IMR-90 (cell line): ENCODE measurements at regions not wholly inside any gene's neighbourhood (a gene's known extent, or its start where the extent isn't known, plus 50 kb on each side); places are given as distances from the start of the nearest gene placed in this dataset.

ENCODE experiments used
- ATAC-seq: fragments of 200-7000 bp; cut with Tn5 transposase; 2 replicates; pipeline ENCODE4 v1.9.1; 2020; ENCODE audit warnings: low read depth, mild to moderate bottlenecking, moderate library complexity
- BruUV-seq: library from RNA; stranded (reverse); fragments of 400-500 nt; replicated peaks from 2 replicates; lab custom pipeline; 2021; lab: Mats Ljungman, UMichigan
- CTCF ChIA-PET: fragments of 300-600 bp; formaldehyde crosslinking; extraction: SDS; loops from one replicate; lab custom pipeline; 2021; ENCODE audit warnings: antibody characterized with exemption; lab: Yijun Ruan, JAX
- POLR2A ChIA-PET: fragments of 300-600 bp; sonication (Branson Sonifier 250); formaldehyde crosslinking; loops from one replicate; lab custom pipeline; 2022; ENCODE audit warnings: antibody characterized with exemption; ENCODE audit not compliant: unreplicated experiment; lab: Charles Lee
- DNase-seq: peaks from one replicate; pipeline ENCODE4 v3.0.0; 2013
- H2AFZ ChIP-seq: replicated peaks from 2 replicates; pipeline ENCODE3; 2013; ENCODE audit warnings: low read length, mild to moderate bottlenecking; ENCODE audit not compliant: poor library complexity
- H2AK5ac ChIP-seq: 2 replicates; pipeline ENCODE4 v1.6.1; 2013; ENCODE audit warnings: low read depth, low read length, inconsistent platforms
- H2AK9ac ChIP-seq: replicated peaks from 2 replicates; pipeline ENCODE3; 2013; ENCODE audit warnings: mild to moderate bottlenecking, low read depth, low read length, moderate library complexity; ENCODE audit not compliant: poor library complexity
- H2BK120ac ChIP-seq: 2 replicates; pipeline ENCODE4 v1.6.1; 2013; ENCODE audit warnings: low read depth, low read length, inconsistent platforms
- H2BK15ac ChIP-seq: 3 replicates; pipeline ENCODE4 v1.6.1; 2013; ENCODE audit warnings: low read depth, low read length, inconsistent platforms
- H2BK20ac ChIP-seq: 2 replicates; pipeline ENCODE4 v1.6.1; 2013; ENCODE audit warnings: low read depth, mild to moderate bottlenecking, inconsistent platforms, low read length, moderate library complexity
- H2BK5ac ChIP-seq: 2 replicates; pipeline ENCODE4 v1.6.1; 2013; ENCODE audit warnings: mild to moderate bottlenecking, low read depth, low read length, inconsistent platforms; ENCODE audit not compliant: poor library complexity, severe bottlenecking
- H3K14ac ChIP-seq: replicated peaks from 2 replicates; pipeline ENCODE4 v1.6.1; 2013; ENCODE audit warnings: low read depth, low read length, inconsistent platforms
- H3K18ac ChIP-seq: 2 replicates; pipeline ENCODE4 v1.6.1; 2013; ENCODE audit warnings: low read depth, low read length, control low read depth
- H3K23ac ChIP-seq: 2 replicates; pipeline ENCODE4 v1.6.1; 2013; ENCODE audit warnings: low read depth, low read length, inconsistent platforms
- H3K27ac ChIP-seq: 2 replicates; pipeline ENCODE4 v1.5.1; 2013; ENCODE audit warnings: mild to moderate bottlenecking, control low read depth, low read length; ENCODE audit not compliant: insufficient read depth
- H3K27me3 ChIP-seq: 2 replicates; pipeline ENCODE4 v1.6.1; 2013; ENCODE audit warnings: low read length; ENCODE audit not compliant: control insufficient read depth, insufficient read depth
- H3K36me3 ChIP-seq: 2 replicates; pipeline ENCODE4 v1.6.1; 2013; ENCODE audit warnings: low read length, mixed read lengths; ENCODE audit not compliant: control insufficient read depth, insufficient read depth
- H3K4ac ChIP-seq: 2 replicates; pipeline ENCODE4 v1.6.1; 2013; ENCODE audit warnings: low read depth, low read length, inconsistent platforms
- H3K4me1 ChIP-seq: 2 replicates; pipeline ENCODE4 v1.6.1; 2013; ENCODE audit warnings: low read length, mixed read lengths; ENCODE audit not compliant: control insufficient read depth, insufficient read depth
- H3K4me2 ChIP-seq: 2 replicates; pipeline ENCODE4 v1.6.1; 2013; ENCODE audit warnings: low read depth, mild to moderate bottlenecking, control low read depth, low read length, moderate library complexity
- H3K4me3 ChIP-seq: 2 replicates; pipeline ENCODE4 v1.5.1; 2013; ENCODE audit warnings: low read depth, mild to moderate bottlenecking, control low read depth, low read length, moderate library complexity; ENCODE audit not compliant: insufficient read depth
- H3K56ac ChIP-seq: 2 replicates; pipeline ENCODE4 v1.6.1; 2013; ENCODE audit warnings: low read length, inconsistent platforms; ENCODE audit not compliant: insufficient read depth; ENCODE audit errors: extremely low read depth
- H3K79me1 ChIP-seq, 2 experiments: 2 replicates each; pipeline ENCODE4 v1.6.1; 2013; ENCODE audit warnings: low read length in 2 of 2, inconsistent platforms in 1 of 2, low read depth in 1 of 2
- H3K9ac ChIP-seq: 2 replicates; pipeline ENCODE4 v1.6.1; 2013; ENCODE audit warnings: low read depth, low read length, control low read depth
- H3K9me1 ChIP-seq: 2 replicates; pipeline ENCODE4 v1.6.1; 2013; ENCODE audit warnings: low read length, inconsistent platforms; ENCODE audit not compliant: insufficient read depth
- H3K9me3 ChIP-seq: 2 replicates; pipeline ENCODE4 v1.6.1; 2013; ENCODE audit warnings: low read length; ENCODE audit not compliant: control insufficient read depth, insufficient read depth
- H4K20me1 ChIP-seq: 2 replicates; pipeline ENCODE4 v1.6.1; 2013; ENCODE audit warnings: low read length, inconsistent platforms; ENCODE audit not compliant: insufficient read depth
- H4K5ac ChIP-seq: 2 replicates; pipeline ENCODE4 v1.6.1; 2013; ENCODE audit warnings: mild to moderate bottlenecking, low read depth, low read length, control low read depth
- H4K8ac ChIP-seq, 2 experiments: 2 replicates each; pipeline ENCODE4 v1.6.1; 2013; ENCODE audit warnings: low read depth in 2 of 2, low read length in 2 of 2, control low read depth in 1 of 2, inconsistent platforms in 1 of 2
- H4K91ac ChIP-seq: 2 replicates; pipeline ENCODE4 v1.6.1; 2013; ENCODE audit warnings: low read depth, low read length, inconsistent platforms; ENCODE audit not compliant: insufficient read depth
- CHD1 ChIP-seq: IDR thresholded peaks from 2 replicates; pipeline ENCODE4 v1.6.1; 2012; ENCODE audit warnings: low read depth, low read length, improper control_type of control experiment
- FOS ChIP-seq: fragments of 150-350 bp; IDR thresholded peaks from 2 replicates; pipeline ENCODE4 v1.6.1; 2016; ENCODE audit warnings: low read depth, low read length
- MAZ ChIP-seq: IDR thresholded peaks from 2 replicates; pipeline ENCODE4 v1.6.1; 2012; ENCODE audit warnings: low read depth, mild to moderate bottlenecking, low read length, improper control_type of control experiment, moderate library complexity, borderline replicate concordance
- MXI1 ChIP-seq: IDR thresholded peaks from 2 replicates; pipeline ENCODE4 v1.6.1; 2012; ENCODE audit warnings: low read depth, mild to moderate bottlenecking, low read length, moderate library complexity, borderline replicate concordance
- NFE2L2 ChIP-seq: fragments of 150-350 bp; IDR thresholded peaks from 2 replicates; pipeline ENCODE4 v1.6.1; 2016; ENCODE audit warnings: low read depth, mild to moderate bottlenecking, low read length
- RAD21 ChIP-seq: IDR thresholded peaks from 2 replicates; pipeline ENCODE4 v1.6.1; 2012; ENCODE audit warnings: low read length, improper control_type of control experiment
- RFX5 ChIP-seq: IDR thresholded peaks from 2 replicates; pipeline ENCODE4 v1.8.0; 2012; ENCODE audit warnings: low read depth, mild to moderate bottlenecking, low read length, moderate library complexity
- SMC3 ChIP-seq: fragments of 150-350 bp; IDR thresholded peaks from 2 replicates; pipeline ENCODE4 v1.6.1; 2016; ENCODE audit warnings: low read depth, mild to moderate bottlenecking, antibody characterized with exemption, low read length, moderate library complexity
- WGBS, 2 experiments: methylation state at CpG; one replicate each; pipeline versions ENCODE4 v1.1.5 to v1.1.7; 2013; ENCODE audit warnings: missing lambda C conversion rate in 2 of 2; ENCODE audit not compliant: insufficient read length in 1 of 2; ENCODE audit errors: extremely low coverage in 2 of 2; 5-methylcytosine and 5-hydroxymethylcytosine counted together
- dilution Hi-C: fragments of 300-500 bp; cut with HindIII; formaldehyde crosslinking; loops from one replicate; pipeline ENCODE4 v1.14.3; 2018; ENCODE audit warnings: low sequenced_read_pairs; ENCODE audit not compliant: unreplicated experiment
- in situ Hi-C: fragments of 300-500 bp; cut with MboI; formaldehyde crosslinking; loops from 3 replicates; pipeline ENCODE4 v1.14.3; 2019; ENCODE audit warnings: low sequenced_read_pairs, inconsistent platforms, mixed read lengths
- intact Hi-C: fragments of 100-400 bp; cut with micrococcal nuclease; formaldehyde crosslinking; loops from 2 replicates; pipeline ENCODE4 v1.10.0; 2022
- TF ChIP-seq, protein P1 (sequence below): fragments of 150-350 bp; IDR thresholded peaks from 2 replicates; pipeline ENCODE4 v1.6.1; 2017; ENCODE audit warnings: mild to moderate bottlenecking, antibody characterized with exemption, low read length, low read depth
- TF ChIP-seq, protein P2 (sequence below): fragments of 150-350 bp; IDR thresholded peaks from 2 replicates; pipeline ENCODE4 v1.6.1; 2016; ENCODE audit warnings: low read depth, mild to moderate bottlenecking, low read length, moderate library complexity, borderline replicate concordance

- Histone ChIP-seq H2BK120ac (no peak overlapping the region), H4K20me1 (no peaks in the 10 kb centered on the region), H3K9me1 (no peaks in the 10 kb centered on the region; the same call in 1 of the 2 replicates), H3K4me2 (no peak overlapping the region), H3K9me3 (no peaks in the 10 kb centered on the region), H2AK5ac (no peak overlapping the region), H3K14ac (no peak overlapping the region), H2AFZ (no peak overlapping the region), H4K8ac (no peak overlapping the region), H3K56ac (no peak overlapping the region), H3K4ac (no peak overlapping the region), H3K9ac (no peak overlapping the region), H3K18ac (no peak overlapping the region), H2AK9ac (no peak overlapping the region), H2BK15ac (no peak overlapping the region), H2BK5ac (no peak overlapping the region), H3K4me1 (peaks cover 7% of the 10 kb centered on the region), H3K79me1 (no peaks in the 10 kb centered on the region), H2BK20ac (no peak overlapping the region), H3K27ac (no peak overlapping the region), H3K23ac (no peak overlapping the region), H3K36me3 (no peaks in the 10 kb centered on the region), H3K4me3 (no peak overlapping the region), H4K91ac (no peak overlapping the region), H3K27me3 (no peaks in the 10 kb centered on the region), H4K5ac (no peak overlapping the region)
- no TSS peak for BruUV-seq
- CTCF ChIA-PET = no interaction called here
- dilution Hi-C loops = no loop called here
- DNase-seq (no peak), ATAC-seq (no peak)
- intact Hi-C loops = loop anchor here (5.0 kb wide), 1 partner anchor 71 kb away; no protein-coding TSS in a partner anchor
- in situ Hi-C loops = no loop called here
- no CpG with 5 or more reads among the region's 2 CpGs for WGBS, 2 experiments
- TF ChIP-seq SMC3 (no peak), CHD1 (no peak), MAZ (no peak), NFE2L2 (no peak), MXI1 (no peak), FOS (no peak), RAD21 (no peak), RFX5 (no peak)
- TF ChIP-seq, protein P1, sequence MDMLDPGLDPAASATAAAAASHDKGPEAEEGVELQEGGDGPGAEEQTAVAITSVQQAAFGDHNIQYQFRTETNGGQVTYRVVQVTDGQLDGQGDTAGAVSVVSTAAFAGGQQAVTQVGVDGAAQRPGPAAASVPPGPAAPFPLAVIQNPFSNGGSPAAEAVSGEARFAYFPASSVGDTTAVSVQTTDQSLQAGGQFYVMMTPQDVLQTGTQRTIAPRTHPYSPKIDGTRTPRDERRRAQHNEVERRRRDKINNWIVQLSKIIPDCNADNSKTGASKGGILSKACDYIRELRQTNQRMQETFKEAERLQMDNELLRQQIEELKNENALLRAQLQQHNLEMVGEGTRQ = no peak
- TF ChIP-seq, protein P2, sequence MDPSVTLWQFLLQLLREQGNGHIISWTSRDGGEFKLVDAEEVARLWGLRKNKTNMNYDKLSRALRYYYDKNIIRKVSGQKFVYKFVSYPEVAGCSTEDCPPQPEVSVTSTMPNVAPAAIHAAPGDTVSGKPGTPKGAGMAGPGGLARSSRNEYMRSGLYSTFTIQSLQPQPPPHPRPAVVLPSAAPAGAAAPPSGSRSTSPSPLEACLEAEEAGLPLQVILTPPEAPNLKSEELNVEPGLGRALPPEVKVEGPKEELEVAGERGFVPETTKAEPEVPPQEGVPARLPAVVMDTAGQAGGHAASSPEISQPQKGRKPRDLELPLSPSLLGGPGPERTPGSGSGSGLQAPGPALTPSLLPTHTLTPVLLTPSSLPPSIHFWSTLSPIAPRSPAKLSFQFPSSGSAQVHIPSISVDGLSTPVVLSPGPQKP = no peak
- POLR2A ChIA-PET = no interaction called here
Observed at GRCh38 chr3:111318289-111318688, 223.7 kb upstream of the CD96 start.
